NT2/D1 (cell line): ENCODE measurements at regions not wholly inside any gene's neighbourhood (a gene's known extent, or its start where the extent isn't known, plus 50 kb on each side); places are given as distances from the start of the nearest gene placed in this dataset.
"Not testable (repeated sequence)": the region's sequence is repeated elsewhere in the genome, so short reads cannot be mapped to it uniquely, and the experiment has no call there.

Experiments
- YY1 ChIP-seq: IDR thresholded peaks from 2 replicates; pipeline ENCODE4 v1.6.1; 2011; ENCODE audit not compliant: insufficient read length, insufficient read depth
- ZNF274 ChIP-seq: IDR thresholded peaks from 2 replicates; pipeline ENCODE4 v1.6.1; 2011; ENCODE audit warnings: mild to moderate bottlenecking, low read depth, low read length

DNA sequence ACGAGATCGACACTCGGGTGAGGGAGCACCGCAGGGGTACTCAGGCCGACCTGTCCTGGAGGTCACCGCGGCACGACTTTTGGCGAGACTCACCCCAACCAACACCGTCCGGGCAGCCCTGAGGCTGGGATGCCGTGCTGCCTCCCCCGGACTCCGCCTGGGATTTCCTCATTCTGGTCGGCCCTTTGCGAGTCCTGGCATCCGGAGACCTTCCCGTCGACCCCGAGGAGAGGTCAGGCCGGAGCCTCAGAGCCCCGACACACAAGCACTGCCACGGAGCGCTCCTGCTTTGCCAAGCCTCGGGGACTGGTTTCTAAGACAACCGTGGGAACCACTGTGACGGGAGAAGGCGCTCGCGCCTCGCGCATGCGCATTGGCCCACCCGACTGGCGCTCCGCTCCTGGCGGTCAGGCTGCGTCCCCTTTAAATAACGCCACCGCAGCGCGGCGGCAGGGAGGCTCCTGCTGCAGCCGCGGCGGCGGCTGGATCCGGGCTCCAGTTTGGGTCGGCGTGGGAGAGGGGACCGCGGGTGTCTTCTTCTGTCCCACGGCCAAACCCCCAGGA is 166.4 kb upstream of the ZNF337 start:
- not testable (repeated sequence) for TF ChIP-seq ZNF274, YY1
